GM12874 (cell line): ENCODE measurements at regions not wholly inside any gene's neighbourhood (a gene's known extent, or its start where the extent isn't known, plus 50 kb on each side); places are given as distances from the start of the nearest gene placed in this dataset.

Experiments
- CTCF ChIP-seq: IDR thresholded peaks from 2 replicates; pipeline ENCODE4 v1.5.1; 2011; ENCODE audit warnings: low read depth, mild to moderate bottlenecking, control low read depth, low read length, moderate library complexity; ENCODE audit not compliant: insufficient read depth

- no peak for TF ChIP-seq CTCF
These were observed 292.0 kb downstream of the RPLP1 start for GRCh38 chr15:69744391-69745162.

GRCh38 chr15:69747193-69747592 is 294.6 kb downstream of the RPLP1 start:
- no peak for TF ChIP-seq CTCF

- TF ChIP-seq CTCF: no peak
These were observed 295.5 kb downstream of the RPLP1 start for GRCh38 chr15:69748131-69748530.

GRCh38 chr15:69748576-69749185 is 296.1 kb downstream of the RPLP1 start:
- TF ChIP-seq CTCF: no peak

- no peak for TF ChIP-seq CTCF
These were observed 296.7 kb downstream of the RPLP1 start for GRCh38 chr15:69749274-69749673.

- peak; percentile 10; the same call in 1 of the 2 replicates for TF ChIP-seq CTCF
These were observed 297.2 kb downstream of the RPLP1 start for GRCh38 chr15:69749797-69750196.

- TF ChIP-seq CTCF: no peak
These were observed 297.6 kb downstream of the RPLP1 start for GRCh38 chr15:69750253-69750652.
